Neural cell (in vitro differentiated cells): ENCODE measurements at regions not wholly inside any gene's neighbourhood (a gene's known extent, or its start where the extent isn't known, plus 50 kb on each side); places are given as distances from the start of the nearest gene placed in this dataset.

Source experiments
- EP300 ChIP-seq: fragments of 450-650 bp; conservative IDR thresholded peaks from 2 replicates; pipeline ENCODE4 v1.6.1; 2014; ENCODE audit warnings: antibody characterized with exemption, mild to moderate bottlenecking, moderate library complexity; ENCODE audit not compliant: poor library complexity, severe bottlenecking
- EZH2 ChIP-seq: fragments of 200-600, 300-800 bp; shearing (Covaris generic), sonication (generic); IDR thresholded peaks from 2 replicates; pipeline ENCODE4 v1.6.1; 2014; ENCODE audit warnings: antibody characterized with exemption, low read length, borderline replicate concordance, mild to moderate bottlenecking; ENCODE audit not compliant: insufficient read depth, poor library complexity, severe bottlenecking
- MXI1 ChIP-seq: fragments of 450-650 bp; conservative IDR thresholded peaks from 2 replicates; pipeline ENCODE4 v1.6.1; 2014; ENCODE audit warnings: antibody characterized with exemption, mild to moderate bottlenecking; ENCODE audit not compliant: poor library complexity, severe bottlenecking
- POLR2AphosphoS5 ChIP-seq: IDR thresholded peaks from 2 replicates; pipeline ENCODE4 v1.6.1; 2012
- TAF1 ChIP-seq: IDR thresholded peaks from 2 replicates; pipeline ENCODE4 v1.6.1; 2012; ENCODE audit warnings: low read depth
- TF ChIP-seq, protein P1 (sequence below): fragments of 450-650 bp; IDR thresholded peaks from 2 replicates; pipeline ENCODE4 v1.5.1; 2014; ENCODE audit warnings: antibody characterized with exemption, mild to moderate bottlenecking, moderate library complexity; ENCODE audit not compliant: poor library complexity, severe bottlenecking
- TF ChIP-seq, protein P2 (sequence below): IDR thresholded peaks from 2 replicates; pipeline ENCODE4 v1.6.1; 2012; ENCODE audit warnings: borderline replicate concordance

DNA sequence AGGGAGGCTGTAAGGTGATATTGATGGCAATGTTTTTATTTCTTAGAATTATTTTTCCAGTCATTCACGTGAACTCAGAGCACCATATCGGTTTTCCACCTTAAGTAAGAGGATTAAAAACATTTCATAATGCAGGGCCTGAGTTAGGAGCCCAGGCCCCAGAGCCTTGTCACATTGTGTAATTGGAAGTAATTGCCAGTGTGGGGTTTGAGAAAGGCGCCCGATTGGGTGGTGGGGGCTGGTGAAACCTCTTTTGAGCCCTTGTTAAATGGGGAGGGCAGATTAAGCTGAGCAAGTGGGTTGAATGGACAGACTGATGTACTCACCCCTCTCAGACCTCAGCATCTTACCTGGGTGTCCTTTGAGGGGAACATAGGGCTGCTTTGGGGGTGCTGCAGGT lies 116.7 kb upstream of the PITX1 start:
- no peak for TF ChIP-seq TAF1
- TF ChIP-seq, protein P1, sequence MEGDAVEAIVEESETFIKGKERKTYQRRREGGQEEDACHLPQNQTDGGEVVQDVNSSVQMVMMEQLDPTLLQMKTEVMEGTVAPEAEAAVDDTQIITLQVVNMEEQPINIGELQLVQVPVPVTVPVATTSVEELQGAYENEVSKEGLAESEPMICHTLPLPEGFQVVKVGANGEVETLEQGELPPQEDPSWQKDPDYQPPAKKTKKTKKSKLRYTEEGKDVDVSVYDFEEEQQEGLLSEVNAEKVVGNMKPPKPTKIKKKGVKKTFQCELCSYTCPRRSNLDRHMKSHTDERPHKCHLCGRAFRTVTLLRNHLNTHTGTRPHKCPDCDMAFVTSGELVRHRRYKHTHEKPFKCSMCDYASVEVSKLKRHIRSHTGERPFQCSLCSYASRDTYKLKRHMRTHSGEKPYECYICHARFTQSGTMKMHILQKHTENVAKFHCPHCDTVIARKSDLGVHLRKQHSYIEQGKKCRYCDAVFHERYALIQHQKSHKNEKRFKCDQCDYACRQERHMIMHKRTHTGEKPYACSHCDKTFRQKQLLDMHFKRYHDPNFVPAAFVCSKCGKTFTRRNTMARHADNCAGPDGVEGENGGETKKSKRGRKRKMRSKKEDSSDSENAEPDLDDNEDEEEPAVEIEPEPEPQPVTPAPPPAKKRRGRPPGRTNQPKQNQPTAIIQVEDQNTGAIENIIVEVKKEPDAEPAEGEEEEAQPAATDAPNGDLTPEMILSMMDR = no peak
- no peak for TF ChIP-seq EZH2
- TF ChIP-seq, protein P2, sequence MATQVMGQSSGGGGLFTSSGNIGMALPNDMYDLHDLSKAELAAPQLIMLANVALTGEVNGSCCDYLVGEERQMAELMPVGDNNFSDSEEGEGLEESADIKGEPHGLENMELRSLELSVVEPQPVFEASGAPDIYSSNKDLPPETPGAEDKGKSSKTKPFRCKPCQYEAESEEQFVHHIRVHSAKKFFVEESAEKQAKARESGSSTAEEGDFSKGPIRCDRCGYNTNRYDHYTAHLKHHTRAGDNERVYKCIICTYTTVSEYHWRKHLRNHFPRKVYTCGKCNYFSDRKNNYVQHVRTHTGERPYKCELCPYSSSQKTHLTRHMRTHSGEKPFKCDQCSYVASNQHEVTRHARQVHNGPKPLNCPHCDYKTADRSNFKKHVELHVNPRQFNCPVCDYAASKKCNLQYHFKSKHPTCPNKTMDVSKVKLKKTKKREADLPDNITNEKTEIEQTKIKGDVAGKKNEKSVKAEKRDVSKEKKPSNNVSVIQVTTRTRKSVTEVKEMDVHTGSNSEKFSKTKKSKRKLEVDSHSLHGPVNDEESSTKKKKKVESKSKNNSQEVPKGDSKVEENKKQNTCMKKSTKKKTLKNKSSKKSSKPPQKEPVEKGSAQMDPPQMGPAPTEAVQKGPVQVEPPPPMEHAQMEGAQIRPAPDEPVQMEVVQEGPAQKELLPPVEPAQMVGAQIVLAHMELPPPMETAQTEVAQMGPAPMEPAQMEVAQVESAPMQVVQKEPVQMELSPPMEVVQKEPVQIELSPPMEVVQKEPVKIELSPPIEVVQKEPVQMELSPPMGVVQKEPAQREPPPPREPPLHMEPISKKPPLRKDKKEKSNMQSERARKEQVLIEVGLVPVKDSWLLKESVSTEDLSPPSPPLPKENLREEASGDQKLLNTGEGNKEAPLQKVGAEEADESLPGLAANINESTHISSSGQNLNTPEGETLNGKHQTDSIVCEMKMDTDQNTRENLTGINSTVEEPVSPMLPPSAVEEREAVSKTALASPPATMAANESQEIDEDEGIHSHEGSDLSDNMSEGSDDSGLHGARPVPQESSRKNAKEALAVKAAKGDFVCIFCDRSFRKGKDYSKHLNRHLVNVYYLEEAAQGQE = no peak
- TF ChIP-seq EP300 = no peak
- TF ChIP-seq POLR2AphosphoS5 = no peak
- no peak for TF ChIP-seq MXI1
